OCI-LY7 (cell line): ENCODE measurements at regions not wholly inside any gene's neighbourhood (a gene's known extent, or its start where the extent isn't known, plus 50 kb on each side); places are given as distances from the start of the nearest gene placed in this dataset.

ENCODE experiments used
- BruUV-seq: library from RNA; stranded (reverse); fragments of 400-500 nt; replicated peaks from 2 replicates; lab custom pipeline; 2021; lab: Mats Ljungman, UMichigan
- CTCF ChIA-PET: fragments of 300-600 bp; sonication (Branson Sonifier 250); formaldehyde crosslinking; loops from one replicate; lab custom pipeline; 2022; ENCODE audit warnings: antibody characterized with exemption; ENCODE audit not compliant: unreplicated experiment; lab: Charles Lee
- POLR2A ChIA-PET: fragments of 300-600 bp; sonication (Branson Sonifier 250); formaldehyde crosslinking; loops from one replicate; lab custom pipeline; 2022; ENCODE audit warnings: antibody characterized with exemption; lab: Charles Lee
- DNase-seq: peaks from one replicate; pipeline ENCODE4 v3.0.0-alpha.2; 2015; ENCODE audit warnings: low spot score
- H2AFZ ChIP-seq: fragments of 200-600 bp; sonication (generic), shearing (Covaris generic); 2 replicates; pipeline ENCODE4 v1.6.1; 2014; ENCODE audit warnings: mild to moderate bottlenecking, antibody characterized with exemption, low read length, moderate library complexity
- H3K27ac ChIP-seq: fragments of 200-600 bp; sonication (generic); 2 replicates; pipeline ENCODE4 v1.5.1; 2014; ENCODE audit warnings: mixed run types, low read depth, mild to moderate bottlenecking, moderate library complexity, low read length, inconsistent platforms; ENCODE audit not compliant: poor library complexity, severe bottlenecking
- H3K36me3 ChIP-seq: fragments of 200-600 bp; sonication (generic); 2 replicates; pipeline ENCODE4 v1.6.1; 2014; ENCODE audit warnings: mild to moderate bottlenecking, antibody characterized with exemption, low read length, moderate library complexity, mixed read lengths; ENCODE audit not compliant: insufficient read depth
- H3K4me1 ChIP-seq: fragments of 200-600 bp; sonication (generic); 2 replicates; pipeline ENCODE4 v1.5.1; 2014; ENCODE audit warnings: mild to moderate bottlenecking, low read length; ENCODE audit not compliant: insufficient read depth, poor library complexity, severe bottlenecking
- H3K4me2 ChIP-seq: fragments of 200-600 bp; sonication (generic); 2 replicates; pipeline ENCODE4 v1.6.1; 2014; ENCODE audit warnings: mild to moderate bottlenecking, low read length
- H3K4me3 ChIP-seq: fragments of 200-600 bp; sonication (generic); 2 replicates; pipeline ENCODE4 v1.5.1; 2014; ENCODE audit warnings: mild to moderate bottlenecking, low read depth, low read length; ENCODE audit not compliant: poor library complexity, severe bottlenecking
- H3K79me2 ChIP-seq: fragments of 200-600 bp; sonication (generic); 2 replicates; pipeline ENCODE4 v1.6.1; 2016; ENCODE audit warnings: low read depth, mild to moderate bottlenecking, low read length, moderate library complexity, mixed read lengths; ENCODE audit not compliant: insufficient read depth
- H3K9me2 ChIP-seq: fragments of 200-600 bp; sonication (generic); 2 replicates; pipeline ENCODE4 v1.6.1; 2016; ENCODE audit warnings: mild to moderate bottlenecking, low read length, mixed read lengths; ENCODE audit not compliant: insufficient read depth
- H3K9me3 ChIP-seq: fragments of 200-600 bp; sonication (generic); 2 replicates; pipeline ENCODE4 v1.6.1; 2014; ENCODE audit warnings: mild to moderate bottlenecking, mixed run types, low read length, mixed read lengths
- H4K20me1 ChIP-seq: fragments of 200-600 bp; sonication (generic); 2 replicates; pipeline ENCODE4 v1.6.1; 2014; ENCODE audit warnings: mild to moderate bottlenecking, antibody characterized with exemption, low read length, moderate library complexity, mixed read lengths; ENCODE audit not compliant: insufficient read depth
- EZH2phosphoT487 ChIP-seq: fragments of 200-600 bp; sonication (generic); IDR thresholded peaks from 2 replicates; pipeline ENCODE4 v1.6.1; 2018; ENCODE audit warnings: low read depth, borderline replicate concordance, mild to moderate bottlenecking, mixed run types, antibody characterized with exemption, low read length, moderate library complexity, mixed read lengths
- intact Hi-C: fragments of 100-400 bp; cut with micrococcal nuclease; formaldehyde crosslinking; loops from one replicate; pipeline ENCODE4 v1.10.0; 2022; ENCODE audit not compliant: unreplicated experiment
- TF ChIP-seq, protein P1 (sequence below): fragments of 200-600 bp; sonication (generic); conservative IDR thresholded peaks from 2 replicates; pipeline ENCODE4 v1.5.1; 2014; ENCODE audit warnings: mild to moderate bottlenecking, antibody characterized with exemption, low read length, moderate library complexity, mixed read lengths

DNA sequence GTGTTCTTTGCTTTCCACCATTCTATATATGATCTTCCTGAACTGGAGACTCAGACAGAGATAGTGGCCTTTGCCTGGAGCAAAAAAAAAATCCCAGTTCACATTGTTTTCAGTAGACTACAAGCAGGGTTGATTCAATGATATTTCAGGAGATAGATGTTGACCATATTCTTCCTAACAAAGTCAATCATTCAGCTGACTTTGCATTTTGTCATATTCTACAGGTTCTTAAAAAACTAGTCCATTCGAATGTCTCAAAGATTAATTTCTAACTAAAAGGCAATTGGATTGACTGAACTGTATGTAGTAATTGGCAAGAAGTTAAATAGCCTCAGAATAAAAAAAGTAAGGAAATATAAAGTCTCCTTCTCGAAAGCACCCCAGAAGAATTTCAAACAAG lies 479.5 kb downstream of the NKX6-1 start:
- Histone ChIP-seq H3K27ac (no peak overlapping the region), H3K4me2 (no peak overlapping the region), H3K36me3 (no peaks in the 10 kb centered on the region), H2AFZ (no peak overlapping the region), H3K79me2 (no peaks in the 10 kb centered on the region), H3K9me2 (no peaks in the 10 kb centered on the region), H3K9me3 (no peaks in the 10 kb centered on the region), H3K4me1 (no peaks in the 10 kb centered on the region), H4K20me1 (no peaks in the 10 kb centered on the region), H3K4me3 (no peak overlapping the region)
- POLR2A ChIA-PET: no interaction called here
- TF ChIP-seq, protein P1, sequence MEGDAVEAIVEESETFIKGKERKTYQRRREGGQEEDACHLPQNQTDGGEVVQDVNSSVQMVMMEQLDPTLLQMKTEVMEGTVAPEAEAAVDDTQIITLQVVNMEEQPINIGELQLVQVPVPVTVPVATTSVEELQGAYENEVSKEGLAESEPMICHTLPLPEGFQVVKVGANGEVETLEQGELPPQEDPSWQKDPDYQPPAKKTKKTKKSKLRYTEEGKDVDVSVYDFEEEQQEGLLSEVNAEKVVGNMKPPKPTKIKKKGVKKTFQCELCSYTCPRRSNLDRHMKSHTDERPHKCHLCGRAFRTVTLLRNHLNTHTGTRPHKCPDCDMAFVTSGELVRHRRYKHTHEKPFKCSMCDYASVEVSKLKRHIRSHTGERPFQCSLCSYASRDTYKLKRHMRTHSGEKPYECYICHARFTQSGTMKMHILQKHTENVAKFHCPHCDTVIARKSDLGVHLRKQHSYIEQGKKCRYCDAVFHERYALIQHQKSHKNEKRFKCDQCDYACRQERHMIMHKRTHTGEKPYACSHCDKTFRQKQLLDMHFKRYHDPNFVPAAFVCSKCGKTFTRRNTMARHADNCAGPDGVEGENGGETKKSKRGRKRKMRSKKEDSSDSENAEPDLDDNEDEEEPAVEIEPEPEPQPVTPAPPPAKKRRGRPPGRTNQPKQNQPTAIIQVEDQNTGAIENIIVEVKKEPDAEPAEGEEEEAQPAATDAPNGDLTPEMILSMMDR: no peak
- no peak for TF ChIP-seq EZH2phosphoT487
- CTCF ChIA-PET: no interaction called here
- intact Hi-C loops: no loop called here
- no TSS peak for BruUV-seq
- no peak for DNase-seq

DNA sequence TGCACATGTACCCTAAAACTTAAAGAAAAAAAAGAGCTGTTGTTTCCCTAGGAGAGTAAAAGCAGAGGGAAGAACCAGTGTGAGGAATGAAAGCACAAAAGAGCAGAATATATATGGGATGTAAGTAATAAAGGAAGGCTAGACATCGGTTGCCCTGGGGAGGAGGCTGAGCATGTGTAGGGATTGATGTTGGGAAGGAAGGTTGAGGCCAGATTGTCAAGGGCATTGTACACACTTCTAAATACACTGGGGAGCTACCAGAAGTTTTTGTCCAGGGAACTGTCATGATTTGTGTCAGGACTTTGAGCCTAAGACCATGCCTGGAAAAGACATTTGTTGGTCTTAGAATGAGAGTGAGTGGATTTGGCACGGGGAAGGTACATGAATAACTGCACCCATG lies 467.1 kb downstream of the GPAT3 start:
- no TSS peak for BruUV-seq
- Histone ChIP-seq H4K20me1 (no peaks in the 10 kb centered on the region), H3K79me2 (no peaks in the 10 kb centered on the region), H3K9me3 (no peaks in the 10 kb centered on the region), H2AFZ (no peak overlapping the region), H3K4me2 (no peak overlapping the region), H3K27ac (no peak overlapping the region), H3K4me3 (no peak overlapping the region), H3K9me2 (no peaks in the 10 kb centered on the region), H3K36me3 (no peaks in the 10 kb centered on the region), H3K4me1 (no peaks in the 10 kb centered on the region)
- TF ChIP-seq EZH2phosphoT487: no peak
- TF ChIP-seq, protein P1: no peak
- intact Hi-C loops: no loop called here
- POLR2A ChIA-PET: interaction anchor here (0.6 kb wide), 1 partner anchor 13 kb away, joined by 3 read pairs; no protein-coding TSS in a partner anchor
- no peak for DNase-seq
- CTCF ChIA-PET: no interaction called here

DNA sequence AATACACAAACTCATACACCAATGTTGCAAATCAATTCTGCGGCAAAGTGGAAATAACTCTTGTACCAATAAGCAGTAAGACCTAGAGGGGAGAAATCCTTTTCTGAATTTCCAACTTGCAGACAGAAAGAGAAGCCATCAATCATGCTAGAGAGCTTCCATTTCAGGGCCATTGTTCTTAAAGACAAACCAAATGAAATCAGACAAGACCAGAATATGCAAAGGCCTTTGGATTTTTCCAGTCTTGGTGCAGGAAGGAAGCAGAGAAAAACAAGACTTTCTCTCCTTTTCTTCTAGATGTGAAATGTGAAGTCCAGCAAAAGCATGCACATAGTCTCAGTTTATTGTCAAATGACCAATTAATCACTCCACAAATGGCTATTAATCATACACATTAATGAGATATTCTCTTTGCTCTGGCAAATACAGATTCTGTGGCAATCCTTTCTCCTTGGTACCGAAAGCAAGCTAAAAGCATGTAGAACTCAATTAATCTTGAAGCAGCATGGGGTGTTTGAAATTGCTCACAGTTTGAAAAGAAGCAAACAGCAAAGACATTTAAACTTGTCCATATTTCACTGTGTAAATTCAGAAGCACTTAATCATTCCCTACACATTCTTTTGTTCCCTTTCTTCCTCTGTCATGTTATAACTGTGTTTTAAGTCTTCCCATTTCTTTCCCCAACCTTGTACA lies 466.1 kb downstream of the GPAT3 start:
- no TSS peak for BruUV-seq

More for the DNA sequence above, 466.1 kb downstream of the GPAT3 start:
- ChIA-PET CTCF (no interaction called here), POLR2A (no interaction called here)
- no peaks in the 10 kb centered on the region for H3K9me2 ChIP-seq
- H3K27ac ChIP-seq: no peak overlapping the region
- H3K79me2 ChIP-seq: no peaks in the 10 kb centered on the region
- H4K20me1 ChIP-seq: no peaks in the 10 kb centered on the region
- H3K9me3 ChIP-seq: no peaks in the 10 kb centered on the region
- H3K4me1 ChIP-seq: no peaks in the 10 kb centered on the region
- DNase-seq: no peak
- H2AFZ ChIP-seq: no peak overlapping the region
- no peak for TF ChIP-seq EZH2phosphoT487
- TF ChIP-seq, protein P1: no peak
- H3K36me3 ChIP-seq: no peaks in the 10 kb centered on the region
- intact Hi-C loops: no loop called here
- no peak overlapping the region for H3K4me2 ChIP-seq
- H3K4me3 ChIP-seq: no peak overlapping the region
